ENCODE measurements at regions not wholly inside any gene's neighbourhood (a gene's known extent, or its start where the extent isn't known, plus 50 kb on each side); places are given as distances from the start of the nearest gene placed in this dataset.

DNA sequence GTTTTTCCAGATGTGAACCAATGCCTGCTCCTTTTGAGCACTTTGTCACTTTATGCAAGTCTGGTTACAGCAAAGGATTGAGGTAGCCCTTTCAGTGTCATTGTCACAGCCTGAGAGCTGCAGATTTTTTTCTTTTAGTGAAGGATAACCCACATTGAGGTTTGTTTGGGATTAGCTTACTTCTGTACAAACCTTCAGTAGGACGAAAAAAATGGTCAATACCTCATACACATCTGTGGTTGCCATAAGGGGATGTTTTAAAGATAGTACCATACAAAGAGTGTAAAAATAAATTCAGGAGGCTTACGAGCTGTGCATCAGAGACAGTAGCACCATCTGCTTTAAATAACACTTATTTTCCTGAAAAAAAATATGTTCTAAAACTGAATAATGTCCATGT is 566.0 kb downstream of the AJAP1 start:
- Histone ChIP-seq H3K4me1 (no peaks in the 10 kb centered on the region), H3K36me3 (ENCODE audit: control insufficient read depth, insufficient read depth, low read length) (no peaks in the 10 kb centered on the region), H3K4me3 (ENCODE audit: low read depth, low read length) (no peak overlapping the region), H3K9me3 (no peaks in the 10 kb centered on the region), H3K27me3 (replicated peaks; ENCODE audit: control insufficient read depth, insufficient read depth, low read length) (no peaks in the 10 kb centered on the region)
- Mint-ChIP-seq H3K27ac (ENCODE audit: unreplicated experiment) (no peak overlapping the region), H3K27me3 (ENCODE audit: insufficient read depth, unreplicated experiment) (peaks cover 9% of the 10 kb centered on the region), H3K36me3 (ENCODE audit: insufficient read depth, unreplicated experiment) (no peaks in the 10 kb centered on the region), H3K4me1 (ENCODE audit: low read depth, unreplicated experiment) (no peaks in the 10 kb centered on the region), H3K4me3 (ENCODE audit: unreplicated experiment) (no peak overlapping the region), H3K9me3 (ENCODE audit: unreplicated experiment) (no peaks in the 10 kb centered on the region)
- TF ChIP-seq, protein P1, sequence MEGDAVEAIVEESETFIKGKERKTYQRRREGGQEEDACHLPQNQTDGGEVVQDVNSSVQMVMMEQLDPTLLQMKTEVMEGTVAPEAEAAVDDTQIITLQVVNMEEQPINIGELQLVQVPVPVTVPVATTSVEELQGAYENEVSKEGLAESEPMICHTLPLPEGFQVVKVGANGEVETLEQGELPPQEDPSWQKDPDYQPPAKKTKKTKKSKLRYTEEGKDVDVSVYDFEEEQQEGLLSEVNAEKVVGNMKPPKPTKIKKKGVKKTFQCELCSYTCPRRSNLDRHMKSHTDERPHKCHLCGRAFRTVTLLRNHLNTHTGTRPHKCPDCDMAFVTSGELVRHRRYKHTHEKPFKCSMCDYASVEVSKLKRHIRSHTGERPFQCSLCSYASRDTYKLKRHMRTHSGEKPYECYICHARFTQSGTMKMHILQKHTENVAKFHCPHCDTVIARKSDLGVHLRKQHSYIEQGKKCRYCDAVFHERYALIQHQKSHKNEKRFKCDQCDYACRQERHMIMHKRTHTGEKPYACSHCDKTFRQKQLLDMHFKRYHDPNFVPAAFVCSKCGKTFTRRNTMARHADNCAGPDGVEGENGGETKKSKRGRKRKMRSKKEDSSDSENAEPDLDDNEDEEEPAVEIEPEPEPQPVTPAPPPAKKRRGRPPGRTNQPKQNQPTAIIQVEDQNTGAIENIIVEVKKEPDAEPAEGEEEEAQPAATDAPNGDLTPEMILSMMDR (IDR thresholded peaks at IDR 0.05; ENCODE audit: insufficient read depth in 1 of 2, low read depth in 1 of 2, low read length in 1 of 2, severe bottlenecking in 1 of 2, unreplicated experiment in 1 of 2), result no peak
- ChIA-PET CTCF (no interaction called here), POLR2A (no interaction called here)
- intact Hi-C loops (cut with micrococcal nuclease; ENCODE audit: unreplicated experiment), result no loop called here
- BruUV-seq (replicated peaks), result no TSS peak
- DNase-seq, result no peak

DNA sequence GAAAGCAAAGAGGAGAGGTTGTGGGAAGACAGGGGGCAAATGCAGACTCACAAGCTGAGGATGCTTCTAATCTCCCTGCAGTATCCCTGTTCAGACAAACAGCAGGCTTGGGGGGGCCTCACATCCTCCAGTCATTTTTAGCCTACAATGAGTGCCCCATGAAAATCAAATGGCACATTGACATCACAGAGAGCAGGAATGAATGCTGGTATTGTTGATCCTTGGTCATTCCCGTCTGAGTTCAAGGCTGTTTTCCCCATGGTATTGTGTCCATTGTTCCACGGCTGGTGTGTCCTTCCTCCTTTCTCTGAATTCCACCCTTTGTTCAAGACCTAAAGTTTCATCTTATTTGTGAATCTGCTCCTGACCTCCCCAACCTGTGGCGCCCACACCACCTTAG is 545.6 kb downstream of the AJAP1 start:
- Histone ChIP-seq H3K27me3 (replicated peaks; ENCODE audit: control insufficient read depth, insufficient read depth, low read length) (no peaks in the 10 kb centered on the region), H3K4me1 (no peaks in the 10 kb centered on the region), H3K36me3 (ENCODE audit: control insufficient read depth, insufficient read depth, low read length) (no peaks in the 10 kb centered on the region), H3K4me3 (ENCODE audit: low read depth, low read length) (no peak overlapping the region), H3K9me3 (no peaks in the 10 kb centered on the region)
- TF ChIP-seq, protein P1 (IDR thresholded peaks at IDR 0.05; ENCODE audit: insufficient read depth in 1 of 2, low read depth in 1 of 2, low read length in 1 of 2, severe bottlenecking in 1 of 2, unreplicated experiment in 1 of 2), result no peak
- Mint-ChIP-seq H3K4me1 (ENCODE audit: low read depth, unreplicated experiment) (no peaks in the 10 kb centered on the region), H3K36me3 (ENCODE audit: insufficient read depth, unreplicated experiment) (no peaks in the 10 kb centered on the region), H3K27me3 (ENCODE audit: insufficient read depth, unreplicated experiment) (peaks cover 3% of the 10 kb centered on the region), H3K4me3 (ENCODE audit: unreplicated experiment) (no peak overlapping the region), H3K27ac (ENCODE audit: unreplicated experiment) (no peak overlapping the region), H3K9me3 (ENCODE audit: unreplicated experiment) (no peaks in the 10 kb centered on the region)
- no TSS peak for BruUV-seq (replicated peaks)
- intact Hi-C loops (cut with micrococcal nuclease; ENCODE audit: unreplicated experiment), result no loop called here
- ChIA-PET CTCF (no interaction called here), POLR2A (no interaction called here)
- no peak for DNase-seq

DNA sequence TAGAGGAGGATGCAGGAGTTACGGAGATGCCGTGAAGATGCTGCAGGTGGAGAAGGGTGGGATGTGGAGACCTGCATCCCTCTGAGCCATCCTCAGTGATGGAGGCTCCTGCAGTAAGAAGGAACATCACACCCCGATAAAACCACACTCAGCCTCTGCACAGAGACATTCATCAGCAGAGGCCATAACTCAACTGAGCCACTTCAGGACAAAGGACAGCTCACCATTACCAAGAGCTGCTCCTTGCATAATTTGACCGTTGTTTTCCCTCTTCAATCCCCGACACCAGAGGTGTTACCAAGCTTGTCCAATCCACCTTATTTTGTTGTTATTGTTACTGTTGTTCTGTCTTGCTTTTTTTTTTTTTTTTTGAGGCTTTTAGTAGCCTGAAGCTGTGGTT is 543.9 kb downstream of the AJAP1 start:
- Mint-ChIP-seq H3K4me3 (ENCODE audit: unreplicated experiment) (no peak overlapping the region), H3K4me1 (ENCODE audit: low read depth, unreplicated experiment) (no peaks in the 10 kb centered on the region), H3K9me3 (ENCODE audit: unreplicated experiment) (no peaks in the 10 kb centered on the region), H3K27me3 (ENCODE audit: insufficient read depth, unreplicated experiment) (peaks cover under 1% of the 10 kb centered on the region), H3K27ac (ENCODE audit: unreplicated experiment) (no peak overlapping the region), H3K36me3 (ENCODE audit: insufficient read depth, unreplicated experiment) (no peaks in the 10 kb centered on the region)
- ChIA-PET CTCF (no interaction called here), POLR2A (no interaction called here)
- no peak for DNase-seq
- H3K36me3 ChIP-seq (ENCODE audit: control insufficient read depth, insufficient read depth, low read length), result no peaks in the 10 kb centered on the region
- TF ChIP-seq, protein P1 (IDR thresholded peaks at IDR 0.05; ENCODE audit: insufficient read depth in 1 of 2, low read depth in 1 of 2, low read length in 1 of 2, severe bottlenecking in 1 of 2, unreplicated experiment in 1 of 2), result no peak
- no TSS peak for BruUV-seq (replicated peaks)
- H3K4me3 ChIP-seq (ENCODE audit: low read depth, low read length), result no peak overlapping the region
- H3K27me3 ChIP-seq (replicated peaks; ENCODE audit: control insufficient read depth, insufficient read depth, low read length), result no peaks in the 10 kb centered on the region
- H3K4me1 ChIP-seq, result no peaks in the 10 kb centered on the region
- intact Hi-C loops (cut with micrococcal nuclease; ENCODE audit: unreplicated experiment), result no loop called here
- no peaks in the 10 kb centered on the region for H3K9me3 ChIP-seq

All from Caco-2 (cell line).